ENCODE measurements at regions not wholly inside any gene's neighbourhood (a gene's known extent, or its start where the extent isn't known, plus 50 kb on each side); places are given as distances from the start of the nearest gene placed in this dataset.

GRCh38 chr22:44617828-44618227, 84.2 kb upstream of the PRR5 start:
- no peak for TF ChIP-seq CTCF (IDR thresholded peaks at IDR 0.05)
- TF ChIP-seq POLR2A (IDR thresholded peaks at IDR 0.05) = no peak
- TF ChIP-seq POLR2AphosphoS5 (IDR thresholded peaks at IDR 0.05) = no peak

Measured in transverse colon (tissue), 4 donors.